H1 (cell line): ENCODE measurements at regions not wholly inside any gene's neighbourhood (a gene's known extent, or its start where the extent isn't known, plus 50 kb on each side); places are given as distances from the start of the nearest gene placed in this dataset.

Experiments
- CEBPB ChIP-seq: IDR thresholded peaks from 2 replicates; pipeline ENCODE4 v1.6.1; 2012; ENCODE audit warnings: low read depth, low read length
- EZH2 ChIP-seq: fragments of 200-600 bp; sonication (generic); IDR thresholded peaks from 2 replicates; pipeline ENCODE4 v1.7.1; 2012; ENCODE audit warnings: low read depth, mild to moderate bottlenecking, moderate library complexity, low read length, inconsistent platforms; ENCODE audit not compliant: severe bottlenecking
- POLR2A ChIP-seq, 2 experiments: IDR thresholded peaks; 1 replicate in 1 of 2; 2 replicates in 1 of 2; pipeline ENCODE4 v1.6.1; 2011; ENCODE audit warnings: low read depth in 2 of 2, low read length in 2 of 2, mild to moderate bottlenecking in 2 of 2; ENCODE audit errors: control extremely low read depth in 1 of 2
- RBBP5 ChIP-seq: IDR thresholded peaks from 2 replicates; pipeline ENCODE4 v1.7.1; 2012; ENCODE audit warnings: low read depth, mild to moderate bottlenecking, inconsistent platforms, low read length, moderate library complexity, borderline replicate concordance
- SP4 ChIP-seq: IDR thresholded peaks from 2 replicates; pipeline ENCODE4 v1.6.1; 2012; ENCODE audit warnings: low read length, inconsistent platforms
- SUZ12 ChIP-seq: fragments of 200-600 bp; sonication (generic); IDR thresholded peaks from 2 replicates; pipeline ENCODE4 v1.6.1; 2012; ENCODE audit warnings: mild to moderate bottlenecking, inconsistent platforms, low read length, moderate library complexity, mixed read lengths
- YY1 ChIP-seq: IDR thresholded peaks from 2 replicates; pipeline ENCODE4 v1.6.1; 2011; ENCODE audit warnings: low read depth, mild to moderate bottlenecking, low read length
- TF ChIP-seq, protein P1 (sequence below), 3 experiments: IDR thresholded peaks; 1 replicate in 2 of 3; 2 replicates in 1 of 3; pipeline versions ENCODE4 v1.5.1 to v1.6.1; 2011; ENCODE audit warnings: low read length in 3 of 3, mild to moderate bottlenecking in 3 of 3, inconsistent platforms in 2 of 3, low read depth in 1 of 3, moderate library complexity in 1 of 3; ENCODE audit not compliant: insufficient read depth in 1 of 3; ENCODE audit errors: control extremely low read depth in 1 of 3

DNA sequence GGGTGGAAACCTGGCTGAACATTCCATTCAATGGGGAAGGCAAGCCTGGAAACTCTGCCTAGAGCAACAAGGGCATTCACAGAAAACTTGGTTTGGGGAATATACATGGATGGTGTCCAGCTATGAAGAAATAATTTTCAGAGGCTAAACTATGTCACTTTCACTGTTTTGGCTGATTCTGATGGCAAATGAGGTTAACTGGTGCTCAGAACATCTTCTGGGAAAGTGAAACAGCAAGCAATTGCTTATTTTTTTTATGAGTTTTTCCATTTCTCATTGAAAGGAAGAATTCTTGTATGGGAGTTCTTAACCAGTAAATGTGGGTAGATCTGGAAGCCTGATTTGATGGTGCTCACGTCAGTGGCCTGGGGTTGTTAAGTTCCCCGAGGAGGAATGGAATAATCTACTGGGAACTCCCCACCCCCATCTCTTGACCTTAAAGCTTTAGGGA, 132.8 kb upstream of the BTG1 start:
- no peak for TF ChIP-seq SUZ12
- no peak for TF ChIP-seq CEBPB
- TF ChIP-seq SP4 = no peak
- no peak for TF ChIP-seq POLR2A (IDR thresholded peaks at IDR 0.05; ENCODE audit: control extremely low read depth in 1 of 2, low read depth in 2 of 2, low read length in 2 of 2)
- TF ChIP-seq, protein P1, sequence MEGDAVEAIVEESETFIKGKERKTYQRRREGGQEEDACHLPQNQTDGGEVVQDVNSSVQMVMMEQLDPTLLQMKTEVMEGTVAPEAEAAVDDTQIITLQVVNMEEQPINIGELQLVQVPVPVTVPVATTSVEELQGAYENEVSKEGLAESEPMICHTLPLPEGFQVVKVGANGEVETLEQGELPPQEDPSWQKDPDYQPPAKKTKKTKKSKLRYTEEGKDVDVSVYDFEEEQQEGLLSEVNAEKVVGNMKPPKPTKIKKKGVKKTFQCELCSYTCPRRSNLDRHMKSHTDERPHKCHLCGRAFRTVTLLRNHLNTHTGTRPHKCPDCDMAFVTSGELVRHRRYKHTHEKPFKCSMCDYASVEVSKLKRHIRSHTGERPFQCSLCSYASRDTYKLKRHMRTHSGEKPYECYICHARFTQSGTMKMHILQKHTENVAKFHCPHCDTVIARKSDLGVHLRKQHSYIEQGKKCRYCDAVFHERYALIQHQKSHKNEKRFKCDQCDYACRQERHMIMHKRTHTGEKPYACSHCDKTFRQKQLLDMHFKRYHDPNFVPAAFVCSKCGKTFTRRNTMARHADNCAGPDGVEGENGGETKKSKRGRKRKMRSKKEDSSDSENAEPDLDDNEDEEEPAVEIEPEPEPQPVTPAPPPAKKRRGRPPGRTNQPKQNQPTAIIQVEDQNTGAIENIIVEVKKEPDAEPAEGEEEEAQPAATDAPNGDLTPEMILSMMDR (IDR thresholded peaks at IDR 0.05; ENCODE audit: control extremely low read depth in 1 of 3, insufficient read depth in 1 of 3, low read depth in 1 of 3, low read length in 3 of 3) = no peak
- no peak for TF ChIP-seq YY1
- no peak for TF ChIP-seq RBBP5
- no peak for TF ChIP-seq EZH2
